GM12874 (cell line): ENCODE measurements at regions not wholly inside any gene's neighbourhood (a gene's known extent, or its start where the extent isn't known, plus 50 kb on each side); places are given as distances from the start of the nearest gene placed in this dataset.

ENCODE experiments used
- TF ChIP-seq, protein P1 (sequence below): IDR thresholded peaks from 2 replicates; pipeline ENCODE4 v1.5.1; 2011; ENCODE audit warnings: low read depth, mild to moderate bottlenecking, control low read depth, low read length, moderate library complexity; ENCODE audit not compliant: insufficient read depth

GRCh38 chr13:44809190-44809589, 180.1 kb downstream of the NUFIP1 start:
- TF ChIP-seq, protein P1, sequence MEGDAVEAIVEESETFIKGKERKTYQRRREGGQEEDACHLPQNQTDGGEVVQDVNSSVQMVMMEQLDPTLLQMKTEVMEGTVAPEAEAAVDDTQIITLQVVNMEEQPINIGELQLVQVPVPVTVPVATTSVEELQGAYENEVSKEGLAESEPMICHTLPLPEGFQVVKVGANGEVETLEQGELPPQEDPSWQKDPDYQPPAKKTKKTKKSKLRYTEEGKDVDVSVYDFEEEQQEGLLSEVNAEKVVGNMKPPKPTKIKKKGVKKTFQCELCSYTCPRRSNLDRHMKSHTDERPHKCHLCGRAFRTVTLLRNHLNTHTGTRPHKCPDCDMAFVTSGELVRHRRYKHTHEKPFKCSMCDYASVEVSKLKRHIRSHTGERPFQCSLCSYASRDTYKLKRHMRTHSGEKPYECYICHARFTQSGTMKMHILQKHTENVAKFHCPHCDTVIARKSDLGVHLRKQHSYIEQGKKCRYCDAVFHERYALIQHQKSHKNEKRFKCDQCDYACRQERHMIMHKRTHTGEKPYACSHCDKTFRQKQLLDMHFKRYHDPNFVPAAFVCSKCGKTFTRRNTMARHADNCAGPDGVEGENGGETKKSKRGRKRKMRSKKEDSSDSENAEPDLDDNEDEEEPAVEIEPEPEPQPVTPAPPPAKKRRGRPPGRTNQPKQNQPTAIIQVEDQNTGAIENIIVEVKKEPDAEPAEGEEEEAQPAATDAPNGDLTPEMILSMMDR = no peak

DNA sequence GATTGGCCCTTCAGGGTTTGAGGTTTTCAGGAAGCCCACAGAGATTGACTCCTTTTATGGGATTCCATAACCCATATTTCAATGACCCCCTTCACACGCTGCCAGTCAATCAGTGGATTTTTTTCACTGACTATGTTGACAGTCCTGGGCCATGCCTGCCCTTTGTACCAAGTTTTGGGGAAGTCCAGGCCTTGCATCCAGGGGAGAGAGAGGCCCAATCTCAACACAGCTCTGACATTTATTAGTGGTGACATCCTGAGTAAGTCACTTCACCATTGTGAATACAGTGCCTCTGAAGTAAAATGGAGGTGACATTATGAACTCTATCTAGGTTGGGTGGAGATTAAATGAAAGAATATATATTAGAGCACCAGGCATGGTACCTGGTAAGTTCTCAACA, 181.1 kb downstream of the NUFIP1 start:
- TF ChIP-seq, protein P1 = no peak

GRCh38 chr13:44807449-44808034, 181.7 kb downstream of the NUFIP1 start:
- TF ChIP-seq, protein P1 = no peak

DNA sequence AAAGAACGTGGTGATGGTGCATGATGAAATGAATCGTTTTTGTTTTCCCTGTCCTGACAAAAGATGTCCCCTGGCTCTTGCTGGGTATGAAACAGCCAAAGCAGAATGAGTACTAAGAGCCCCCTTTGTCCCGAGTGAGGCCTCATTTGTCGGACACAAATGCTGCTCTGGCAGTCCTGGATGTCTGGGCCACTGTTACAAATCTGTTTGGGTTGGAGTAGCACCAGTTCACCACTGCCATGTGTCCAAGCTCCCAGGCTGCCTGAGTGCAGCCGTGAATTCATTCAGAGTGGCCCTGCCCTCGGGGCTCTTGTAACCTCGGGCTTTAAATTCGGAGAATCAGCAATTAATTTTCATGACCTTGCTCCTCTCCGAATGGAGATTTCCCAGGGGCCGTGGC, 182.4 kb downstream of the NUFIP1 start:
- TF ChIP-seq, protein P1 = no peak

GRCh38 chr13:44805585-44805984, 183.7 kb downstream of the NUFIP1 start:
- TF ChIP-seq, protein P1 = no peak

GRCh38 chr13:44803390-44803789, 185.9 kb downstream of the NUFIP1 start:
- TF ChIP-seq, protein P1 = no peak

DNA sequence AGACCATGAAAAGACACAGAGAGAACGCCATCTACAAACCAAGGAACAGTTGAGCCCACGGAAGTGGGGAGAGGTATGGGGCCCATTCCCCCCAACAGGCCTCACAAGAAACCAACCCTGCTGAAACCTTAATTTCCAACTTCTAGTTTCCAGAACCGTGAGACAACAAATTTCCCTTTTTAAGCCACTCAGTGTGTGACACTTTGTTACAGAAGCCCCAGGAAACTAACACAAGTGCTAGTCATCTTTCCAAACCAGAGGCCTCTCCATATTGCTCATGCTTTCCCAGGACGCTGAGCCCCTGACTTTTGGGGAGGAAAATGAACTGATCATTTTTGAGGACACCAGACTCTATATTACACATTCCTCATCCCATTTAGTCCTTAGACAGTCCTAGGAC, 186.8 kb downstream of the NUFIP1 start:
- TF ChIP-seq, protein P1 = no peak
